Right atrium auricular region (tissue), 2 donors: ENCODE measurements at regions not wholly inside any gene's neighbourhood (a gene's known extent, or its start where the extent isn't known, plus 50 kb on each side); places are given as distances from the start of the nearest gene placed in this dataset.
A peak's percentile ranks its signal among the peaks of the same experiment; 100 is the strongest.

ENCODE experiments used
- DNase-seq: peaks from one replicate; pipeline ENCODE4 v3.0.0-alpha.2; 2019; ENCODE audit warnings: low spot score
- H3K27ac ChIP-seq, 2 donors: fragments of 200-600 bp; sonication (generic); 1 replicate in 1 of 2; 2 replicates in 1 of 2; pipeline ENCODE4 v1.5.1; 2016 to 2019
- H3K27me3 ChIP-seq, 2 donors: fragments of 200-600 bp; sonication (generic); one replicate each; pipeline versions ENCODE4 v1.5.1 to v1.6.0; 2017 to 2019
- H3K36me3 ChIP-seq: fragments of 200-600 bp; sonication (generic); one replicate; pipeline ENCODE4 v1.5.1; 2016
- H3K4me1 ChIP-seq, 2 donors: fragments of 200-600 bp; sonication (generic); one replicate each; pipeline versions ENCODE4 v1.5.1 to v1.6.0; 2017 to 2019
- H3K4me3 ChIP-seq, 2 donors: fragments of 200-600 bp; sonication (generic); 1 replicate in 1 of 2; 2 replicates in 1 of 2; pipeline ENCODE4 v1.5.1; 2017 to 2019; ENCODE audit warnings: mild to moderate bottlenecking in 1 of 2, moderate library complexity in 1 of 2
- H3K9me3 ChIP-seq, 2 donors: fragments of 200-600 bp; sonication (generic); one replicate each; pipeline ENCODE4 v1.5.1; 2019
- TF ChIP-seq, protein P1 (sequence below), 2 donors: fragments of 200-600 bp; sonication (generic); IDR thresholded peaks; one replicate each; pipeline ENCODE4 v1.5.1; 2019; ENCODE audit warnings: antibody characterized with exemption in 2 of 2

DNA sequence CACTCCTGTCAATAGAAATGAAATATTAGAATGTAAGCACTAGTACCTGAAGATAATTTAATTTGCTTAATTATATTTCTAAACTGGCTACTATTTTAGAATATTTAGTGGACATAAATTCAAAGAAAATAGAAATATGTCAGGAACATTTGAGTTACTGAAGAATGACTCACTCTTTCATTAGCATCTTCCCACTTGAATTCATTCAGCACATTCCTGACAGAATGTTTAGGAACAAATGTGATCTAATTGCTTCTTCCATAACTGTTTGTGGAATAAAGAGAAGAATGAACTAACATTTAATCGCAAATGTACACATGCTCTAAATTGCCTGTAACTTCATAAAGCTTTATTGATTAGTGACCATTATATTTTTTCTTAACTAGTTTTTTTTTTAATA is 306.2 kb upstream of the ADAMTSL1 start:
- H3K9me3 ChIP-seq, result no peaks in the 10 kb centered on the region
- H3K27me3 ChIP-seq, result no peaks in the 10 kb centered on the region
- TF ChIP-seq, protein P1, sequence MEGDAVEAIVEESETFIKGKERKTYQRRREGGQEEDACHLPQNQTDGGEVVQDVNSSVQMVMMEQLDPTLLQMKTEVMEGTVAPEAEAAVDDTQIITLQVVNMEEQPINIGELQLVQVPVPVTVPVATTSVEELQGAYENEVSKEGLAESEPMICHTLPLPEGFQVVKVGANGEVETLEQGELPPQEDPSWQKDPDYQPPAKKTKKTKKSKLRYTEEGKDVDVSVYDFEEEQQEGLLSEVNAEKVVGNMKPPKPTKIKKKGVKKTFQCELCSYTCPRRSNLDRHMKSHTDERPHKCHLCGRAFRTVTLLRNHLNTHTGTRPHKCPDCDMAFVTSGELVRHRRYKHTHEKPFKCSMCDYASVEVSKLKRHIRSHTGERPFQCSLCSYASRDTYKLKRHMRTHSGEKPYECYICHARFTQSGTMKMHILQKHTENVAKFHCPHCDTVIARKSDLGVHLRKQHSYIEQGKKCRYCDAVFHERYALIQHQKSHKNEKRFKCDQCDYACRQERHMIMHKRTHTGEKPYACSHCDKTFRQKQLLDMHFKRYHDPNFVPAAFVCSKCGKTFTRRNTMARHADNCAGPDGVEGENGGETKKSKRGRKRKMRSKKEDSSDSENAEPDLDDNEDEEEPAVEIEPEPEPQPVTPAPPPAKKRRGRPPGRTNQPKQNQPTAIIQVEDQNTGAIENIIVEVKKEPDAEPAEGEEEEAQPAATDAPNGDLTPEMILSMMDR (IDR thresholded peaks at IDR 0.05), result no peak
- DNase-seq, result no peak
- no peak overlapping the region for H3K4me3 ChIP-seq
- no peaks in the 10 kb centered on the region for H3K4me1 ChIP-seq
- no peak overlapping the region for H3K27ac ChIP-seq
- no peaks in the 10 kb centered on the region for H3K36me3 ChIP-seq

DNA sequence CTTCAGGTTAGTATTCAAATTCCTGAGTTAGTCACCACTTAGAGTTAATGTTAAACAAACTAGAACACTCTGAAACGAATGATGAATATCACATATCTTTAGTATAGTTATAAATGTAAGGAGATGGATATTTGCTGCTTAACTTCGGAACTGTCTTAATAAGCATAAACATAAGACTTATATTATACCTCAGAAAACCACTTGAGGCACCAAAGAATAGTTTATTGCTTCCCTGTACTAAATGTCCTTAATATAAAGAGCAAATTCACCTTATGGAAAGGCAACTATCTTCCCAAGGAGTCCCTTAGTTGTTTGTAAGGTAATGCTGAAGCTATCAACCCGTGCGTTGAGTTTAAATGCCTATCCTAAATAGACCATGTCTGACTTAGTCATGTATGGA is 300.0 kb upstream of the ADAMTSL1 start:
- Histone ChIP-seq H3K4me3 (no peak overlapping the region), H3K27me3 (no peaks in the 10 kb centered on the region), H3K9me3 (no peaks in the 10 kb centered on the region), H3K36me3 (no peaks in the 10 kb centered on the region), H3K27ac (no peak overlapping the region), H3K4me1 (no peaks in the 10 kb centered on the region)
- DNase-seq, result no peak
- TF ChIP-seq, protein P1 (IDR thresholded peaks at IDR 0.05), result no peak

DNA sequence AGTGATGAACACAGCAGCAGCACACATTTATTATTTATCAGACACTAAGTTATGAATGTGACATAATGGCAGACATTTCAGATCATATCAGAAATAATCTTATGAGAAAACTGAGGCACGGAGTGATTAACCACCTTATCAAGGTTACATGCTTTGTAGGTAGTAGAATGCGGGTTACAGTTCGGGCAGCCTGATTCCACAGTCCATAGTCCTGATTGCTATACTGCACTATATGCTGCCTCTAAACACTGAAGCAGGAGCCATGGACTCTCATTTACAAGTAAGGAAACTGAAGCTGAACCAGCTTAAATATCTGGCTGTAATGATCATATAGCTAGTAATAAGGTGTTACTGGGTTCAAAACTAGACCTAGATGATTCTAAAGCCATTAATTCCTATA is 291.3 kb upstream of the ADAMTSL1 start:
- TF ChIP-seq, protein P1 (IDR thresholded peaks at IDR 0.05), result no peak
- Histone ChIP-seq H3K27me3 (no peaks in the 10 kb centered on the region), H3K9me3 (no peaks in the 10 kb centered on the region), H3K27ac (no peak overlapping the region), H3K4me3 (no peak overlapping the region), H3K4me1 (no peaks in the 10 kb centered on the region), H3K36me3 (no peaks in the 10 kb centered on the region)
- DNase-seq, result no peak

DNA sequence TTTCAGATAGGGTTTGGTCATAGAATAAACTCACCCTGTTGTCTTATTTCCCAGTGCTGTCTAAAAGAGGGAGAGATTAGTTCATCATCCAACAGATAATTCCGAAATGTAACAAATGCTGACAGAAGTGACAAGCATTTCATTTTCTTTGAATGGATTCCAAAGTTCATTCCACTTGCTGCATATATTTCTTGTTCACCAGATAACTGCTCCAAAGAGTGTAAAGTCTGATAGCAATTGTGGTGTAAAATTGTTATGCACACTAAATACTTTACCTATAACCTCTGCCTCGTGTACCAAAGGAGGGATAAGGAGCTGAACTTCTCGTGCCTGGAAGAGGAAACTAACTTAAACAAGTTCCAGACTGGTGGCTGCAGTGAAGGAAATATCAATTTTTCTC is 290.0 kb upstream of the ADAMTSL1 start:
- no peaks in the 10 kb centered on the region for H3K27me3 ChIP-seq
- no peaks in the 10 kb centered on the region for H3K36me3 ChIP-seq
- TF ChIP-seq, protein P1 (IDR thresholded peaks at IDR 0.05), result no peak
- peak overlapping the region in 1 of 2 donors; percentile 56 for H3K27ac ChIP-seq
- H3K4me1 ChIP-seq, result no peaks in the 10 kb centered on the region
- no peak overlapping the region for H3K4me3 ChIP-seq
- no peak for DNase-seq
- H3K9me3 ChIP-seq, result no peaks in the 10 kb centered on the region

DNA sequence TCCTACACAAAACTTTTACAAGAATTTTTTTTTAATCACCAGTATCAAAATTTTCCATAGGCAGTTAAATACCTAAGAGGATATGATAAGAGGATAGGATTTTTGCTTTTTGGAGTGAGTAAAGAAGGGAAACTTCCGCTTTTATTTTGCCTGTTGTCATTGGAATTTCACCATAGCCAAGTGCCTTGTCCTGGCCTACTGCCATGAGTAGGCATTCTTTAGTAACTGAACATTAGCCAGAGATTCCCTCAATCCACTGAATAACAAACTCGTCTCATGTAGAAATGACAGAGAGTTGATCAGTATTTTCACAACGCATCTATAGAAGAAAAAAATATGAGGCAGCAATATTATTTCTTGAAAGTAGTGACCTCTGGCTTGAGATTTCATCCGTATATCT is 289.6 kb upstream of the ADAMTSL1 start:
- H3K4me3 ChIP-seq, result no peak overlapping the region
- no peaks in the 10 kb centered on the region for H3K4me1 ChIP-seq
- no peaks in the 10 kb centered on the region for H3K27me3 ChIP-seq
- TF ChIP-seq, protein P1 (IDR thresholded peaks at IDR 0.05), result no peak
- no peaks in the 10 kb centered on the region for H3K9me3 ChIP-seq
- H3K27ac ChIP-seq, result peak overlapping the region in 1 of 2 donors; percentile 56
- DNase-seq, result no peak
- no peaks in the 10 kb centered on the region for H3K36me3 ChIP-seq

DNA sequence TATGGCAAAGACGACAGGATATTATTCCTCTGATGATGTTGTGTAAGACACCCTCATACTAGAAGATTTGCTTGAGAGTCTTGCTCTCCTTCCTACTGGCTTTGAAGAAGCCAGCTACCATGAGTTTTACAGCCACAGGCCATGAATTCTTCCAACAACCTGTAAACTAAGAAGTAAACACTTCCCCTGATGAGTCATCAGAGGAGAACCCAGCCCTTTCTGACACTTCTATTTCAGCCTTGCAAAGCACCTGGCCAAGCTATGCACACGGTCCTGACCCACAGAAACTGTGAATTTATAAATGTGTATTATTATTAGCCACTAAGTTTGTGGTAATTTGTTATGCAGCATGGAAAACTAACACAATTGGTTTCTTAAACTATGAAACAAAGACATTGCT is 288.8 kb upstream of the ADAMTSL1 start:
- Histone ChIP-seq H3K27ac (no peak overlapping the region), H3K36me3 (no peaks in the 10 kb centered on the region), H3K9me3 (no peaks in the 10 kb centered on the region), H3K27me3 (no peaks in the 10 kb centered on the region), H3K4me3 (no peak overlapping the region), H3K4me1 (peaks cover 0 to 6% of the 10 kb centered on the region in 2 donors)
- DNase-seq, result no peak
- TF ChIP-seq, protein P1 (IDR thresholded peaks at IDR 0.05), result no peak
